Upper lobe of left lung (tissue), 6 donors: ENCODE measurements at regions not wholly inside any gene's neighbourhood (a gene's known extent, or its start where the extent isn't known, plus 50 kb on each side); places are given as distances from the start of the nearest gene placed in this dataset.

Source experiments
- ATAC-seq, 2 donors: fragments of 200-7000 bp; cut with Tn5 transposase; one replicate each; pipeline ENCODE4 v1.9.1; 2022; ENCODE audit warnings: mild to moderate bottlenecking in 2 of 2, moderate library complexity in 2 of 2; ENCODE audit not compliant: low FRiP score in 2 of 2
- DNase-seq, 2 donors: peaks; one replicate each; pipeline ENCODE4 v3.0.0-alpha.2; 2019 to 2020
- H3K27ac ChIP-seq, 4 donors: fragments of 200-600 bp; sonication (generic); one replicate each; pipeline ENCODE4 v1.5.1; 2016 to 2019
- H3K27me3 ChIP-seq, 4 donors: fragments of 200-600 bp; sonication (generic); one replicate each; pipeline ENCODE4 v1.5.1; 2017 to 2019
- H3K36me3 ChIP-seq, 4 donors: fragments of 200-600 bp; sonication (generic); one replicate each; pipeline ENCODE4 v1.5.1; 2016 to 2019
- H3K4me1 ChIP-seq, 4 donors: fragments of 200-600 bp; sonication (generic); one replicate each; pipeline ENCODE4 v1.5.1; 2018 to 2019
- H3K4me3 ChIP-seq, 4 donors: fragments of 200-600 bp; sonication (generic); one replicate each; pipeline ENCODE4 v1.5.1; 2017 to 2019; ENCODE audit warnings: mild to moderate bottlenecking in 2 of 4, moderate library complexity in 1 of 4
- H3K9me3 ChIP-seq, 4 donors: fragments of 200-600 bp; sonication (generic); one replicate each; pipeline ENCODE4 v1.5.1; 2018 to 2019
- CTCF ChIP-seq, 6 experiments: fragments of 450-650 bp in 4 of 6; fragments of 200-600 bp in 2 of 6; sonication (generic) in 2 of 6; IDR thresholded peaks; one replicate each; pipeline ENCODE4 v1.5.1; 2016 to 2019; ENCODE audit warnings: antibody characterized with exemption in 6 of 6
- EP300 ChIP-seq, 4 donors: sonication (generic); formaldehyde crosslinking; IDR thresholded peaks; one replicate each; pipeline ENCODE4 v1.5.1; 2017; ENCODE audit warnings: antibody characterized with exemption in 4 of 4, control low read depth in 2 of 4
- POLR2A ChIP-seq, 4 donors: fragments of 450-650 bp; IDR thresholded peaks; one replicate each; pipeline ENCODE4 v1.5.1; 2016 to 2017; ENCODE audit warnings: antibody characterized with exemption in 4 of 4, mild to moderate bottlenecking in 2 of 4
- POLR2AphosphoS5 ChIP-seq, 2 donors: sonication (generic); formaldehyde crosslinking; IDR thresholded peaks; one replicate each; pipeline ENCODE4 v1.5.1; 2017; ENCODE audit warnings: antibody characterized with exemption in 2 of 2
- WGBS, 2 donors: methylation state at CpG; one replicate each; pipeline ENCODE4 v1.1.5; 2017 to 2018; 5-methylcytosine and 5-hydroxymethylcytosine counted together
- donor health status: DM: no; HTN: no; CAD: no; lungs with moderate emphysema.
- donor health status: DM: no; HTN: yes; CAD: no; lungs with severe emphysema.

GRCh38 chr7:120014925-120015465 is 258.0 kb upstream of the KCND2 start:
- 44 to 49% methylated on average over 4 of the region's 4 CpGs for WGBS, 2 donors
- no peaks in the 10 kb centered on the region for H3K27me3 ChIP-seq
- TF ChIP-seq CTCF (IDR thresholded peaks at IDR 0.05) (no peak), POLR2A (IDR thresholded peaks at IDR 0.05) (no peak), POLR2AphosphoS5 (IDR thresholded peaks at IDR 0.05) (no peak), EP300 (IDR thresholded peaks at IDR 0.05) (no peak)
- no peaks in the 10 kb centered on the region for H3K4me1 ChIP-seq
- ATAC-seq (no peak), DNase-seq (no peak)
- no peak overlapping the region for H3K27ac ChIP-seq
- no peaks in the 10 kb centered on the region for H3K36me3 ChIP-seq
- H3K9me3 ChIP-seq = no peaks in the 10 kb centered on the region
- H3K4me3 ChIP-seq = no peak overlapping the region

GRCh38 chr7:120021085-120021484 is 251.9 kb upstream of the KCND2 start:
- no peaks in the 10 kb centered on the region for H3K9me3 ChIP-seq
- WGBS, 2 donors = 72 to 76% methylated on average over 1 of the region's 1 CpG

DNA sequence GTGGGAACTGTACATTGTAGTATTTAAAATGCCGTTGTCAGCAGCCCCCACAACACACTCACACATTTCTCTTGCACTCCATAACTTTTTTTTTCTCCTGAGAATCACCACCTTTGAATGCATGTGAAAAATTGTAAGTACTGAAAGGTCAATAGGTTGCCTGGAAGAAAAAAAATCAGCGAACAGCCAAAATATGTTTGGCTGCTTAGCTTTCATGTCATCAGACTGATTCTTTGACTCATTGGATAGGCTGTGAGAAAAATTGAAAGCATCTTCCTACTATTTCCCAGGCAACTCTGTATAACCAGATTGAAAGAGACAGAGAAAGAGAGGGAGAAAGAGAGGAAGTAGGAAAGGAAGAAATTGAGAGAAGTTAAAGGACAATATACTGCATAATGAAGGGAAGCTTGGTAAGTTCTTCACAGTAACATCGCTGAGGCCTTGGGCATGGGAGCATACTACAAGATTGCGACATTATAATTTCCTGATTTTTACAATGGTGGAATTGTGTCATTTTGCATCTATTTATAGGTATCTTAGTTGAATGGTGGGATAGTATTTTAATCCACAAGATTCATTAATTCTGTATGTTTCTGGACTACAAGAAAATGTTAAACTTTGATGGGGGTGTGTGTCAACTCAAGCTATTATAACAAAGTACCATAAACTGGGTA is 249.3 kb upstream of the KCND2 start:
- no peak for TF ChIP-seq EP300 (IDR thresholded peaks at IDR 0.05)
- TF ChIP-seq POLR2AphosphoS5 (IDR thresholded peaks at IDR 0.05) = no peak
- TF ChIP-seq CTCF (IDR thresholded peaks at IDR 0.05) = no peak
- no peak for TF ChIP-seq POLR2A (IDR thresholded peaks at IDR 0.05)
- no peaks in the 10 kb centered on the region for H3K36me3 ChIP-seq
- no peak for DNase-seq
- H3K9me3 ChIP-seq = no peaks in the 10 kb centered on the region
- no peak overlapping the region for H3K4me3 ChIP-seq
- ATAC-seq = no peak
- no peak overlapping the region for H3K27ac ChIP-seq
- H3K27me3 ChIP-seq = no peaks in the 10 kb centered on the region
- WGBS, 2 donors = 73 to 78% methylated on average over 4 of the region's 4 CpGs
- no peaks in the 10 kb centered on the region for H3K4me1 ChIP-seq

More at GRCh38 chr7:120021085-120021484, 251.9 kb upstream of the KCND2 start:
- H3K4me1 ChIP-seq = no peaks in the 10 kb centered on the region
- H3K27me3 ChIP-seq = no peaks in the 10 kb centered on the region
- TF ChIP-seq CTCF (IDR thresholded peaks at IDR 0.05) = no peak
- no peak for TF ChIP-seq POLR2AphosphoS5 (IDR thresholded peaks at IDR 0.05)
- TF ChIP-seq POLR2A (IDR thresholded peaks at IDR 0.05) = no peak
- TF ChIP-seq EP300 (IDR thresholded peaks at IDR 0.05) = no peak
- no peak for ATAC-seq
- no peaks in the 10 kb centered on the region for H3K36me3 ChIP-seq
- H3K27ac ChIP-seq = no peak overlapping the region
- H3K4me3 ChIP-seq = no peak overlapping the region
- no peak for DNase-seq

DNA sequence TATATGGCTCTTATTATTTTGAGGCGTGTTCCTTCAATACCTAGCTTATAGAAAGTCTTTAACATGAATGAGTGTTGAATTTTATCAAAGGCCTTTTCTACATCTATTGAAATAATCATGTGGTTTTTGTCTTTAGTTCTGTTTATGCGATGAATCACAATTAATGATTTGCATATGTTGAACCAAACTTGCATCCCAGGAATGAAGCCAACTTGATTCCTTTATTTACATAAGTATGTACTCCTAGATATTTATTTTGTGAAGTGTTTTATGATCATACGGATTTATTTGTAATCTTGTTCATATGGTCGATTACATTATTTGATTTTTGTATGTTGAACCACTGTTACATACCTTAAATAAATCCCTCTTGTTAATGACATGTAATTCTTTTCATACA is 244.3 kb upstream of the KCND2 start:
- 67 to 74% methylated on average over 4 of the region's 4 CpGs for WGBS, 2 donors
- Histone ChIP-seq H3K4me3 (no peak overlapping the region), H3K36me3 (no peaks in the 10 kb centered on the region), H3K27ac (no peak overlapping the region), H3K9me3 (no peaks in the 10 kb centered on the region), H3K27me3 (no peaks in the 10 kb centered on the region), H3K4me1 (no peaks in the 10 kb centered on the region)
- DNase-seq (no peak), ATAC-seq (no peak)
- TF ChIP-seq POLR2A (IDR thresholded peaks at IDR 0.05) = no peak
- TF ChIP-seq POLR2AphosphoS5 (IDR thresholded peaks at IDR 0.05) = no peak
- no peak for TF ChIP-seq EP300 (IDR thresholded peaks at IDR 0.05)
- no peak for TF ChIP-seq CTCF (IDR thresholded peaks at IDR 0.05)

GRCh38 chr7:120030876-120031275 is 242.1 kb upstream of the KCND2 start:
- TF ChIP-seq POLR2A (IDR thresholded peaks at IDR 0.05) (no peak), POLR2AphosphoS5 (IDR thresholded peaks at IDR 0.05) (no peak), CTCF (IDR thresholded peaks at IDR 0.05) (no peak), EP300 (IDR thresholded peaks at IDR 0.05) (no peak)
- no peak for ATAC-seq
- Histone ChIP-seq H3K27me3 (no peaks in the 10 kb centered on the region), H3K9me3 (no peaks in the 10 kb centered on the region), H3K36me3 (no peaks in the 10 kb centered on the region), H3K27ac (no peak overlapping the region), H3K4me1 (no peaks in the 10 kb centered on the region), H3K4me3 (no peak overlapping the region)
- no peak for DNase-seq
- WGBS, 2 donors = 65 to 84% methylated on average over 1 of the region's 1 CpG
